ENCODE measurements at regions not wholly inside any gene's neighbourhood (a gene's known extent, or its start where the extent isn't known, plus 50 kb on each side); places are given as distances from the start of the nearest gene placed in this dataset.

DNA sequence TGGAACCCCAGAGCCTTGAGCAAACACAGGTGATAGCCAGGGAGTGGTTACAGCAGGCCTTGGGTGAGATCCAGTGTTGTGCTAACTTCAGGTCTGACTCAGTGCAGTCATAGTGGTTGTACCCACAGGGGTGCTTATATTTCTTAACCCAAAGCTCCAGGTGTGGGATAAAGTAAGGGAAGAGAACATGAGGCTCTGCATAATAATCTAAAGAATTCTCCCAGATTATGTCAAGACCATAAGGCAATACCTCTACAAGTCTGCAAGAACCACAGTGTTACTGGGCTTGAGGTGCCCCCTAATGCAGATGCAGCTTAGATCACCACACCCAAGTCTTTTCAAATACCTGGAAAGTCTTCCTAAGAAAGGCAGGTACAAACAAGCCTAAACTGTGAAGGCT is 485.4 kb downstream of the RFC3 start:
- TF ChIP-seq, protein P1, sequence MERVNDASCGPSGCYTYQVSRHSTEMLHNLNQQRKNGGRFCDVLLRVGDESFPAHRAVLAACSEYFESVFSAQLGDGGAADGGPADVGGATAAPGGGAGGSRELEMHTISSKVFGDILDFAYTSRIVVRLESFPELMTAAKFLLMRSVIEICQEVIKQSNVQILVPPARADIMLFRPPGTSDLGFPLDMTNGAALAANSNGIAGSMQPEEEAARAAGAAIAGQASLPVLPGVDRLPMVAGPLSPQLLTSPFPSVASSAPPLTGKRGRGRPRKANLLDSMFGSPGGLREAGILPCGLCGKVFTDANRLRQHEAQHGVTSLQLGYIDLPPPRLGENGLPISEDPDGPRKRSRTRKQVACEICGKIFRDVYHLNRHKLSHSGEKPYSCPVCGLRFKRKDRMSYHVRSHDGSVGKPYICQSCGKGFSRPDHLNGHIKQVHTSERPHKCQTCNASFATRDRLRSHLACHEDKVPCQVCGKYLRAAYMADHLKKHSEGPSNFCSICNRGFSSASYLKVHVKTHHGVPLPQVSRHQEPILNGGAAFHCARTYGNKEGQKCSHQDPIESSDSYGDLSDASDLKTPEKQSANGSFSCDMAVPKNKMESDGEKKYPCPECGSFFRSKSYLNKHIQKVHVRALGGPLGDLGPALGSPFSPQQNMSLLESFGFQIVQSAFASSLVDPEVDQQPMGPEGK (CRISPR knock-in tag; IDR thresholded peaks at IDR 0.05; ENCODE audit: borderline replicate concordance): no peak
- TF ChIP-seq ARNTL (CRISPR knock-in tag; IDR thresholded peaks at IDR 0.05; ENCODE audit: borderline replicate concordance, low read depth) (no peak), BACH2 (CRISPR knock-in tag; IDR thresholded peaks at IDR 0.05; ENCODE audit: borderline replicate concordance) (no peak), ZNF565 (CRISPR knock-in tag; conservative IDR thresholded peaks at IDR 0.05; ENCODE audit: low read depth) (no peak), CSDC2 (CRISPR knock-in tag; IDR thresholded peaks at IDR 0.05) (no peak), ZNF8 (CRISPR knock-in tag; IDR thresholded peaks at IDR 0.05) (no peak), ZNF70 (CRISPR knock-in tag; IDR thresholded peaks at IDR 0.05) (no peak), TOX (CRISPR knock-in tag; IDR thresholded peaks at IDR 0.05; ENCODE audit: borderline replicate concordance) (no peak)

All from SK-N-SH treated with all-trans-retinoic acid at 6 μM for 48 hours (cell line).